ENCODE measurements at regions not wholly inside any gene's neighbourhood (a gene's known extent, or its start where the extent isn't known, plus 50 kb on each side); places are given as distances from the start of the nearest gene placed in this dataset.

DNA sequence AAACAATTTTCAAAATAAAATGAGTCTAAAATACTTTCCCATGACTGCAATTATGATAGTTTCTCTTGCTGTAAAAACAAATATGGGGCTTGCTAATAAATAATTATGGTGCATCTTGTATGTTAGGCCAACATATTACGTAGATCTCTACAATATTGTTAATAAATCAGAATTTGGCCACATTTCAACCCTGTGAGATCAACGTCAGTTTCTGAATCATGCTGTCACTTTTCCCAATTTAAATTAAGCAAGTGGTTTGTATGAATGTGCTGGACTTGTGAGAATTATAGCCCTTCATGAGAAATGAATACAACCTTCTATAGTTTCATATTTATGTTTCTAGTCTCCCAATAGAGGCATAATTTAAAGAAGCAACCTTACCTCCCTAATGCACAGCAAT lies 808.9 kb downstream of the SUCLG1 start:
- no peaks in the 10 kb centered on the region for H3K4me1 ChIP-seq (ENCODE audit: control insufficient read depth in 2 of 2, insufficient read depth in 2 of 2, low read length in 2 of 2)
- Mint-ChIP-seq H3K36me3 (no peaks in the 10 kb centered on the region), H3K9me3 (peaks cover 0 to 2% (median 0%) of the 10 kb centered on the region in 11 donors), H3K4me3 (no peak overlapping the region), H3K27me3 (no peaks in the 10 kb centered on the region), H3K4me1 (no peaks in the 10 kb centered on the region), H3K27ac (no peak overlapping the region)
- H3K4me3 ChIP-seq (ENCODE audit: low read length), result no peak overlapping the region
- no peaks in the 10 kb centered on the region for H3K27me3 ChIP-seq (ENCODE audit: control insufficient read depth in 2 of 2, insufficient read depth in 2 of 2, low read length in 2 of 2)
- DNase-seq (no peak), ATAC-seq (no peak)
- H3K27ac ChIP-seq (ENCODE audit: low read depth, low read length), result no peak overlapping the region
- intact Hi-C loops (cut with micrococcal nuclease), result no loop called here
- no peaks in the 10 kb centered on the region for H3K9me3 ChIP-seq (ENCODE audit: control insufficient read depth in 2 of 3, low read length in 3 of 3)
- ChIA-PET CTCF (no interaction called here), POLR2A (no interaction called here)
- no peaks in the 10 kb centered on the region for H3K36me3 ChIP-seq (ENCODE audit: control insufficient read depth in 2 of 3, insufficient read depth in 3 of 3, low read length in 3 of 3)

GRCh38 chr2:83640506-83640905 lies 818.6 kb downstream of the SUCLG1 start:
- no peak overlapping the region for H3K27ac Mint-ChIP-seq
- H3K36me3 Mint-ChIP-seq, result no peaks in the 10 kb centered on the region
- peaks cover 0 to 9% (median 4%) of the 10 kb centered on the region in 11 donors for H3K9me3 Mint-ChIP-seq
- CTCF ChIA-PET, result no interaction called here
- Histone ChIP-seq H3K36me3 (ENCODE audit: control insufficient read depth in 2 of 3, insufficient read depth in 3 of 3, low read length in 3 of 3) (no peaks in the 10 kb centered on the region), H3K4me1 (ENCODE audit: control insufficient read depth in 2 of 2, insufficient read depth in 2 of 2, low read length in 2 of 2) (no peaks in the 10 kb centered on the region), H3K9me3 (ENCODE audit: control insufficient read depth in 2 of 3, low read length in 3 of 3) (no peaks in the 10 kb centered on the region), H3K27ac (ENCODE audit: low read depth, low read length) (no peak overlapping the region), H3K27me3 (ENCODE audit: control insufficient read depth in 2 of 2, insufficient read depth in 2 of 2, low read length in 2 of 2) (no peaks in the 10 kb centered on the region), H3K4me3 (ENCODE audit: low read length) (no peak overlapping the region)
- no peak overlapping the region for H3K4me3 Mint-ChIP-seq
- no peaks in the 10 kb centered on the region for H3K4me1 Mint-ChIP-seq
- ATAC-seq, result no peak
- DNase-seq, result no peak
- H3K27me3 Mint-ChIP-seq, result no peaks in the 10 kb centered on the region
- POLR2A ChIA-PET, result no interaction called here
- intact Hi-C loops (cut with micrococcal nuclease), result no loop called here

GRCh38 chr2:83633423-83633822 lies 825.7 kb downstream of the SUCLG1 start:
- intact Hi-C loops (cut with micrococcal nuclease), result no loop called here
- Mint-ChIP-seq H3K27me3 (no peaks in the 10 kb centered on the region), H3K4me3 (no peak overlapping the region), H3K9me3 (peaks cover 0 to 26% (median 3%) of the 10 kb centered on the region in 11 donors), H3K36me3 (no peaks in the 10 kb centered on the region), H3K27ac (no peak overlapping the region), H3K4me1 (no peaks in the 10 kb centered on the region)
- ATAC-seq (no peak), DNase-seq (no peak)
- Histone ChIP-seq H3K27me3 (ENCODE audit: control insufficient read depth in 2 of 2, insufficient read depth in 2 of 2, low read length in 2 of 2) (no peaks in the 10 kb centered on the region), H3K4me1 (ENCODE audit: control insufficient read depth in 2 of 2, insufficient read depth in 2 of 2, low read length in 2 of 2) (no peaks in the 10 kb centered on the region), H3K9me3 (ENCODE audit: control insufficient read depth in 2 of 3, low read length in 3 of 3) (no peaks in the 10 kb centered on the region), H3K27ac (ENCODE audit: low read depth, low read length) (no peak overlapping the region), H3K4me3 (ENCODE audit: low read length) (no peak overlapping the region), H3K36me3 (ENCODE audit: control insufficient read depth in 2 of 3, insufficient read depth in 3 of 3, low read length in 3 of 3) (no peaks in the 10 kb centered on the region)
- CTCF ChIA-PET, result no interaction called here
- POLR2A ChIA-PET, result no interaction called here

DNA sequence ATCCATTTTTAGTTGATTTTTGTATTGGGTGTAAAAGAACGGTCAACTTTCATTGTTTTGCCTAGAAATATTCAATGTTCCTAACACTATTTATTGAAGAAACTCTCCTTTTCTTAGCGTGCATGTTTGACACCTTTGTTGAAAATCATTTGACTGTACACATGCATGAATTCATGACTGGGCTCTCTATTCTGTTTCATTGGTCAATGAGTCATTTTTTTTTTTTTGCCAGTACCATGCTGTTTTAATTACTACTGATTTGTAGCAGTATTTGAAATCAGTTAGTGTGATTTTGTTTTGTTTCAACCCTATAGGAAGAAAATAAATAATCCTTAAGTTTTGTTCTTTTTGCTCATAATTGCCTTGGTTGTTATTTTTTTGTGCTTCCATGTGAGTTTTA lies 828.7 kb downstream of the SUCLG1 start:
- Histone ChIP-seq H3K9me3 (ENCODE audit: control insufficient read depth in 2 of 3, low read length in 3 of 3) (no peaks in the 10 kb centered on the region), H3K4me3 (ENCODE audit: low read length) (no peak overlapping the region), H3K36me3 (ENCODE audit: control insufficient read depth in 2 of 3, insufficient read depth in 3 of 3, low read length in 3 of 3) (no peaks in the 10 kb centered on the region), H3K27ac (ENCODE audit: low read depth, low read length) (no peak overlapping the region), H3K27me3 (ENCODE audit: control insufficient read depth in 2 of 2, insufficient read depth in 2 of 2, low read length in 2 of 2) (no peaks in the 10 kb centered on the region), H3K4me1 (ENCODE audit: control insufficient read depth in 2 of 2, insufficient read depth in 2 of 2, low read length in 2 of 2) (no peaks in the 10 kb centered on the region)
- Mint-ChIP-seq H3K27ac (no peak overlapping the region), H3K27me3 (no peaks in the 10 kb centered on the region), H3K9me3 (peaks cover 0 to 21% (median 3%) of the 10 kb centered on the region in 11 donors), H3K36me3 (no peaks in the 10 kb centered on the region), H3K4me3 (no peak overlapping the region), H3K4me1 (no peaks in the 10 kb centered on the region)
- ATAC-seq, result no peak
- ChIA-PET POLR2A (no interaction called here), CTCF (no interaction called here)
- intact Hi-C loops (cut with micrococcal nuclease), result no loop called here
- no peak for DNase-seq

GRCh38 chr2:83615511-83615910 lies 843.6 kb downstream of the SUCLG1 start:
- Mint-ChIP-seq H3K27ac (no peak overlapping the region), H3K4me3 (no peak overlapping the region), H3K36me3 (no peaks in the 10 kb centered on the region), H3K4me1 (no peaks in the 10 kb centered on the region), H3K9me3 (peaks cover 0 to 23% (median 5%) of the 10 kb centered on the region in 11 donors), H3K27me3 (peaks cover 0 to 4% (median 0%) of the 10 kb centered on the region in 5 donors)
- Histone ChIP-seq H3K27ac (ENCODE audit: low read depth, low read length) (no peak overlapping the region), H3K36me3 (ENCODE audit: control insufficient read depth in 2 of 3, insufficient read depth in 3 of 3, low read length in 3 of 3) (no peaks in the 10 kb centered on the region), H3K4me3 (ENCODE audit: low read length) (no peak overlapping the region), H3K4me1 (ENCODE audit: control insufficient read depth in 2 of 2, insufficient read depth in 2 of 2, low read length in 2 of 2) (no peaks in the 10 kb centered on the region), H3K27me3 (ENCODE audit: control insufficient read depth in 2 of 2, insufficient read depth in 2 of 2, low read length in 2 of 2) (no peaks in the 10 kb centered on the region), H3K9me3 (ENCODE audit: control insufficient read depth in 2 of 3, low read length in 3 of 3) (no peaks in the 10 kb centered on the region)
- ATAC-seq (no peak), DNase-seq (no peak)
- intact Hi-C loops (cut with micrococcal nuclease), result no loop called here
- ChIA-PET POLR2A (no interaction called here), CTCF (no interaction called here)

- no peaks in the 10 kb centered on the region for H3K36me3 ChIP-seq (ENCODE audit: control insufficient read depth in 2 of 3, insufficient read depth in 3 of 3, low read length in 3 of 3)
- no peaks in the 10 kb centered on the region for H3K27me3 ChIP-seq (ENCODE audit: control insufficient read depth in 2 of 2, insufficient read depth in 2 of 2, low read length in 2 of 2)
- Mint-ChIP-seq H3K36me3 (no peaks in the 10 kb centered on the region), H3K4me3 (no peak overlapping the region), H3K27ac (no peak overlapping the region), H3K4me1 (no peaks in the 10 kb centered on the region), H3K27me3 (peaks cover 0 to 4% (median 0%) of the 10 kb centered on the region in 5 donors), H3K9me3 (peaks cover 0 to 15% (median 7%) of the 10 kb centered on the region in 11 donors)
- ATAC-seq, result no peak
- H3K9me3 ChIP-seq (ENCODE audit: control insufficient read depth in 2 of 3, low read length in 3 of 3), result no peaks in the 10 kb centered on the region
- no peaks in the 10 kb centered on the region for H3K4me1 ChIP-seq (ENCODE audit: control insufficient read depth in 2 of 2, insufficient read depth in 2 of 2, low read length in 2 of 2)
- no peak overlapping the region for H3K4me3 ChIP-seq (ENCODE audit: low read length)
- DNase-seq, result no peak
- intact Hi-C loops (cut with micrococcal nuclease), result no loop called here
- CTCF ChIA-PET, result no interaction called here
- POLR2A ChIA-PET, result no interaction called here
- H3K27ac ChIP-seq (ENCODE audit: low read depth, low read length), result no peak overlapping the region
Measured at GRCh38 chr2:83613178-83613577, 845.9 kb downstream of the SUCLG1 start.

DNA sequence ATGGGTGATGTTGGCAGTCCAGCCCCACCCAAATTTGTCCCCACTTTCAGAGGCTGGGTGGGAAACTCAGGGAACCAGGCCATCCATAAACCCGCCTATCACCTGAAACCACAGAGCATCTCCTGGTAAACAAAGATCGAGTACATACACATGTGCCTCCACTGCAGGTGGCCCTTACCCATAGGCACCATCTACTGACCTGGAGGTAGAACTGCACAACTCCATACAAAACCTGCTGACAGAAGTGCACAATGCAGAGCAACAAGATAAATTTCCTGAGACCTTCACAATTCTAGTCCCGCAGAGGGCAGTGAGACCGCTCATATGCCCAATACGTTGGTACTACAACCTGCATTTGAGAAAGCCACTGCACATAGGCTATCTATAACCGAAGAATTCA lies 856.3 kb downstream of the SUCLG1 start:
- Mint-ChIP-seq H3K27me3 (no peaks in the 10 kb centered on the region), H3K36me3 (no peaks in the 10 kb centered on the region), H3K4me1 (no peaks in the 10 kb centered on the region), H3K27ac (no peak overlapping the region), H3K9me3 (peaks cover 0 to 23% (median 3%) of the 10 kb centered on the region in 11 donors), H3K4me3 (no peak overlapping the region)
- ChIA-PET POLR2A (no interaction called here), CTCF (no interaction called here)
- Histone ChIP-seq H3K4me1 (ENCODE audit: control insufficient read depth in 2 of 2, insufficient read depth in 2 of 2, low read length in 2 of 2) (no peaks in the 10 kb centered on the region), H3K4me3 (ENCODE audit: low read length) (no peak overlapping the region), H3K27ac (ENCODE audit: low read depth, low read length) (no peak overlapping the region), H3K27me3 (ENCODE audit: control insufficient read depth in 2 of 2, insufficient read depth in 2 of 2, low read length in 2 of 2) (no peaks in the 10 kb centered on the region), H3K9me3 (ENCODE audit: control insufficient read depth in 2 of 3, low read length in 3 of 3) (peaks cover 0 to 5% (median 0%) of the 10 kb centered on the region in 3 experiments), H3K36me3 (ENCODE audit: control insufficient read depth in 2 of 3, insufficient read depth in 3 of 3, low read length in 3 of 3) (no peaks in the 10 kb centered on the region)
- intact Hi-C loops (cut with micrococcal nuclease), result no loop called here
- no peak for DNase-seq
- no peak for ATAC-seq
